ENCODE measurements at regions not wholly inside any gene's neighbourhood (a gene's known extent, or its start where the extent isn't known, plus 50 kb on each side); places are given as distances from the start of the nearest gene placed in this dataset.

DNA sequence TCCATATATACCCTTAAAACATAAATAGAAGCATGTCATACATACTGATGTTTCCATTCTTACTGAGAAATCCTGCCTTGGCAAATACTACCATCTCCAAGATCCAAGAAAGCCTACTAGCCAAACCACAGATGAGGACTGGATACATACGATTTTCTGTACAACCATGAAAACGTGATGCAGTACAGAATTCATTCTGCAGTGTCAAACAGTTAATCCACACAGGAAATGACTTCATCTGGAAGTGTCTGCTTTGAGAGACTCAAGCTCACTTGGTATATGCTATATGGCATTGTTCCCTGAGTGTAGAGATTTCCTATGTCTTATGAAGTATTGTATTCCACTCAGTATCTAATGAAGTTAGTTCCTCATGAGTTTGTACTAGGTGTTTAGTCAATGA lies 94.3 kb downstream of the CT47B1 start:
- no peaks in the 10 kb centered on the region for H3K36me3 ChIP-seq
- no peak overlapping the region for H3K27ac ChIP-seq
- ATAC-seq (ENCODE audit: low FRiP score in 2 of 2) (no peak), DNase-seq (no peak)
- H3K9me3 ChIP-seq, result no peaks in the 10 kb centered on the region
- no peaks in the 10 kb centered on the region for H3K4me1 ChIP-seq
- H3K27me3 ChIP-seq, result no peaks in the 10 kb centered on the region
- 36 to 67% methylated on average over 1 to 2 of the region's 2 CpGs for WGBS, 2 donors
- TF ChIP-seq CTCF (IDR thresholded peaks at IDR 0.05) (no peak), POLR2AphosphoS5 (IDR thresholded peaks at IDR 0.05) (no peak), EP300 (IDR thresholded peaks at IDR 0.05) (no peak), POLR2A (IDR thresholded peaks at IDR 0.05) (no peak)
- no peak overlapping the region for H3K4me3 ChIP-seq

- Histone ChIP-seq H3K36me3 (no peaks in the 10 kb centered on the region), H3K4me1 (no peaks in the 10 kb centered on the region), H3K4me3 (no peak overlapping the region), H3K27ac (no peak overlapping the region), H3K27me3 (no peaks in the 10 kb centered on the region), H3K9me3 (no peaks in the 10 kb centered on the region)
- TF ChIP-seq CTCF (IDR thresholded peaks at IDR 0.05) (no peak), EP300 (IDR thresholded peaks at IDR 0.05) (no peak), POLR2AphosphoS5 (IDR thresholded peaks at IDR 0.05) (no peak), POLR2A (IDR thresholded peaks at IDR 0.05) (no peak)
- DNase-seq, result no peak
- no peak for ATAC-seq (ENCODE audit: low FRiP score in 2 of 2)
- WGBS, 2 donors, result 73 to 90% methylated on average over 3 of the region's 3 CpGs
These were observed 99.7 kb downstream of the CT47B1 start for GRCh38 chrX:120775959-120776358.

DNA sequence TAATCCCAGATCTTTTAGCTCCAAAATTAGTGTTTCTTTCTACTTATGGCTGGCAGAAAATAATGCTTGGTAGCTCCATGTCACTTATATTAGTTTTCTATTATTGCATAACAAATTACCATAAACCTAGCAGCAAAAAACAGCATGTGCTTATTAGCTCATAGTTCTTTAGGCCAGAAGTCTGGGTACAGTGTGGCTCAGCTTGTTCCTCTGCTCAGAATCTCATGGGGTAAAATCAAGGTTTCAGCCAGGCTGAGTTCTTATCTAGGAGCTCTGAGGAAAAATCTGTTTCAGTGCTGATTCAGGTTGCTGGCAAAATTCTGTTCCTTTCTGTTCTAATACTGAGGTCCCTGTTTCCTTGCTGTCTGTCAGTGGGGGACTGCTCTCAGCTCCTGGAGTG lies 101.1 kb downstream of the CT47B1 start:
- TF ChIP-seq POLR2AphosphoS5 (IDR thresholded peaks at IDR 0.05) (no peak), CTCF (IDR thresholded peaks at IDR 0.05) (no peak), POLR2A (IDR thresholded peaks at IDR 0.05) (no peak), EP300 (IDR thresholded peaks at IDR 0.05) (no peak)
- Histone ChIP-seq H3K9me3 (no peaks in the 10 kb centered on the region), H3K27me3 (no peaks in the 10 kb centered on the region), H3K36me3 (no peaks in the 10 kb centered on the region), H3K27ac (no peak overlapping the region), H3K4me1 (no peaks in the 10 kb centered on the region), H3K4me3 (no peak overlapping the region)
- peak in 1 of 2 donors; percentile 59 for ATAC-seq (ENCODE audit: low FRiP score in 2 of 2)
- DNase-seq, result no peak

- H3K4me3 ChIP-seq, result no peak overlapping the region
- DNase-seq (no peak), ATAC-seq (ENCODE audit: low FRiP score in 2 of 2) (no peak)
- no peaks in the 10 kb centered on the region for H3K27me3 ChIP-seq
- no peaks in the 10 kb centered on the region for H3K36me3 ChIP-seq
- TF ChIP-seq POLR2A (IDR thresholded peaks at IDR 0.05) (no peak), POLR2AphosphoS5 (IDR thresholded peaks at IDR 0.05) (no peak), CTCF (IDR thresholded peaks at IDR 0.05) (no peak), EP300 (IDR thresholded peaks at IDR 0.05) (no peak)
- no peak overlapping the region for H3K27ac ChIP-seq
- WGBS, 2 donors, result 41 to 56% methylated on average over 5 of the region's 5 CpGs
- no peaks in the 10 kb centered on the region for H3K9me3 ChIP-seq
- no peaks in the 10 kb centered on the region for H3K4me1 ChIP-seq
These were observed 101.9 kb downstream of the CT47B1 start for GRCh38 chrX:120773801-120774200.

GRCh38 chrX:120769576-120770341 lies 105.9 kb downstream of the CT47B1 start:
- no peak for DNase-seq
- Histone ChIP-seq H3K36me3 (no peaks in the 10 kb centered on the region), H3K4me3 (no peak overlapping the region), H3K4me1 (no peaks in the 10 kb centered on the region), H3K9me3 (no peaks in the 10 kb centered on the region), H3K27me3 (no peaks in the 10 kb centered on the region), H3K27ac (no peak overlapping the region)
- 53 to 56% methylated on average over 6 to 8 of the region's 8 CpGs for WGBS, 2 donors
- TF ChIP-seq CTCF (IDR thresholded peaks at IDR 0.05) (peak in 3 of 6 experiments; percentile 14 to 28 (median 22)), EP300 (IDR thresholded peaks at IDR 0.05) (no peak)
- ATAC-seq (ENCODE audit: low FRiP score in 2 of 2), result no peak

Measured in upper lobe of left lung (tissue), 6 donors.